Type B pancreatic cell (in vitro differentiated cells): ENCODE measurements at regions not wholly inside any gene's neighbourhood (a gene's known extent, or its start where the extent isn't known, plus 50 kb on each side); places are given as distances from the start of the nearest gene placed in this dataset.

Experiments
- DNase-seq: peaks from one replicate; pipeline ENCODE4 v3.0.0; 2021; ENCODE audit warnings: mixed read lengths; ENCODE audit not compliant: unreplicated experiment; ENCODE audit errors: extremely low spot score
- H3K27ac Mint-ChIP-seq: 2 replicates; pipeline ENCODE4 v1.8.0; 2021; ENCODE audit warnings: mild to moderate bottlenecking, mixed read lengths
- H3K27me3 Mint-ChIP-seq: 2 replicates; pipeline ENCODE4 v1.8.0; 2021; ENCODE audit warnings: mixed read lengths
- H3K36me3 Mint-ChIP-seq: 2 replicates; pipeline ENCODE4 v1.8.0; 2021; ENCODE audit warnings: mixed read lengths
- H3K4me1 Mint-ChIP-seq: one replicate; pipeline ENCODE4 v1.8.0; 2021; ENCODE audit warnings: mixed read lengths; ENCODE audit not compliant: unreplicated experiment
- H3K4me3 Mint-ChIP-seq: 2 replicates; pipeline ENCODE4 v1.8.0; 2021; ENCODE audit warnings: mild to moderate bottlenecking, mixed read lengths
- H3K9me3 Mint-ChIP-seq: 2 replicates; pipeline ENCODE4 v1.8.0; 2021; ENCODE audit warnings: mixed read lengths
- CTCF ChIP-seq: fragments of 200-600 bp; sonication (generic); conservative IDR thresholded peaks from 2 replicates; pipeline ENCODE4 v1.5.0; 2021; ENCODE audit warnings: antibody characterized with exemption, mild to moderate bottlenecking

GRCh38 chr7:106553446-106553836 is 107.5 kb downstream of the CCDC71L start:
- H3K36me3 Mint-ChIP-seq, result no peaks in the 10 kb centered on the region

GRCh38 chr7:106552645-106553445 is 108.1 kb downstream of the CCDC71L start:
- H3K27ac Mint-ChIP-seq, result no peak overlapping the region
- no peak for DNase-seq
- H3K4me3 Mint-ChIP-seq, result no peak overlapping the region
- H3K27me3 Mint-ChIP-seq, result no peaks in the 10 kb centered on the region
- no peaks in the 10 kb centered on the region for H3K9me3 Mint-ChIP-seq
- TF ChIP-seq CTCF, result no peak
- no peaks in the 10 kb centered on the region for H3K36me3 Mint-ChIP-seq
- H3K4me1 Mint-ChIP-seq, result no peaks in the 10 kb centered on the region

More at GRCh38 chr7:106553446-106553836, 107.5 kb downstream of the CCDC71L start:
- no peaks in the 10 kb centered on the region for H3K4me1 Mint-ChIP-seq
- no peak overlapping the region for H3K27ac Mint-ChIP-seq
- H3K4me3 Mint-ChIP-seq, result no peak overlapping the region
- H3K27me3 Mint-ChIP-seq, result no peaks in the 10 kb centered on the region
- DNase-seq, result no peak
- TF ChIP-seq CTCF, result no peak
- no peaks in the 10 kb centered on the region for H3K9me3 Mint-ChIP-seq

GRCh38 chr7:106551936-106552335 is 109.0 kb downstream of the CCDC71L start:
- no peaks in the 10 kb centered on the region for H3K9me3 Mint-ChIP-seq
- no peaks in the 10 kb centered on the region for H3K4me1 Mint-ChIP-seq
- DNase-seq, result no peak
- no peaks in the 10 kb centered on the region for H3K27me3 Mint-ChIP-seq
- H3K4me3 Mint-ChIP-seq, result no peak overlapping the region
- no peaks in the 10 kb centered on the region for H3K36me3 Mint-ChIP-seq
- no peak overlapping the region for H3K27ac Mint-ChIP-seq
- no peak for TF ChIP-seq CTCF

GRCh38 chr7:106548491-106548890 is 112.5 kb downstream of the CCDC71L start:
- TF ChIP-seq CTCF, result no peak
- Mint-ChIP-seq H3K27me3 (no peaks in the 10 kb centered on the region), H3K4me3 (no peak overlapping the region), H3K36me3 (no peaks in the 10 kb centered on the region), H3K9me3 (no peaks in the 10 kb centered on the region), H3K4me1 (no peaks in the 10 kb centered on the region), H3K27ac (no peak overlapping the region)
- no peak for DNase-seq

- Mint-ChIP-seq H3K27ac (no peak overlapping the region), H3K9me3 (no peaks in the 10 kb centered on the region), H3K4me3 (no peak overlapping the region), H3K36me3 (no peaks in the 10 kb centered on the region), H3K4me1 (peaks cover 5% of the 10 kb centered on the region), H3K27me3 (no peaks in the 10 kb centered on the region)
- DNase-seq, result no peak
- TF ChIP-seq CTCF, result no peak
Measured at GRCh38 chr7:106545275-106545674, 115.7 kb downstream of the CCDC71L start.
